Psoas muscle (tissue), 7 donors: ENCODE measurements at regions not wholly inside any gene's neighbourhood (a gene's known extent, or its start where the extent isn't known, plus 50 kb on each side); places are given as distances from the start of the nearest gene placed in this dataset.

Source experiments
- ATAC-seq, 4 donors: fragments of 200-7000 bp; cut with Tn5 transposase; one replicate each; pipeline ENCODE4 v1.9.1; 2020; ENCODE audit warnings: moderate library complexity in 3 of 4, mild to moderate bottlenecking in 2 of 4
- DNase-seq, 2 donors: peaks; one replicate each; pipeline ENCODE4 v3.0.0-alpha.2; 2020
- H3K27ac ChIP-seq: fragments of 200-600 bp; one replicate; pipeline ENCODE4 v1.8.0; 2022
- H3K27me3 ChIP-seq, 3 donors: fragments of 200-600 bp in 1 of 3; one replicate each; pipeline versions ENCODE4 v1.6.1 to v1.8.0; 2013 to 2022; ENCODE audit warnings: low read length in 2 of 3, mild to moderate bottlenecking in 2 of 3, moderate library complexity in 1 of 3; ENCODE audit not compliant: insufficient read depth in 3 of 3
- H3K36me3 ChIP-seq, 2 donors: fragments of 200-600 bp in 1 of 2; one replicate each; pipeline versions ENCODE4 v1.6.1 to v1.8.0; 2013 to 2022; ENCODE audit warnings: low read depth in 1 of 2, mild to moderate bottlenecking in 1 of 2, moderate library complexity in 1 of 2; ENCODE audit not compliant: insufficient read depth in 1 of 2
- H3K4me1 ChIP-seq: fragments of 200-600 bp; one replicate; pipeline ENCODE4 v1.8.0; 2022
- H3K4me3 ChIP-seq: fragments of 200-600 bp; one replicate; pipeline ENCODE4 v1.8.0; 2022; ENCODE audit warnings: mild to moderate bottlenecking
- H3K9me3 ChIP-seq: fragments of 200-600 bp; one replicate; pipeline ENCODE4 v1.8.0; 2022
- WGBS, 3 donors: extraction: QIAGEN DNeasy Blood & Tissue Kit; methylation state at CpG; one replicate each; pipeline versions ENCODE4 v1.1.6 to v1.1.7; 2013; 5-methylcytosine and 5-hydroxymethylcytosine counted together
- intact Hi-C, 2 donors: fragments of 100-400 bp; cut with DNase I; formaldehyde crosslinking; loops; one replicate each; pipeline versions ENCODE4 v1.11.0 to v1.14.2; 2022
- TF ChIP-seq, protein P1 (sequence below): fragments of 200-600 bp; IDR thresholded peaks from one replicate; pipeline ENCODE4 v1.8.0; 2022; ENCODE audit warnings: antibody characterized with exemption
- donor health status: healthy with polysubstance abuse.
- donor health status: DM: no; HTN: no; CAD: no; lungs with moderate emphysema.
- donor health status: Bipolar disorder and iron deficiency.
- donor health status: healthy.
- donor health status: DM: yes; HTN: yes; CAD: no.
- donor health status: DM: no; HTN: no; CAD: no.
- donor health status: DM: yes; HTN: yes; CAD: no.

DNA sequence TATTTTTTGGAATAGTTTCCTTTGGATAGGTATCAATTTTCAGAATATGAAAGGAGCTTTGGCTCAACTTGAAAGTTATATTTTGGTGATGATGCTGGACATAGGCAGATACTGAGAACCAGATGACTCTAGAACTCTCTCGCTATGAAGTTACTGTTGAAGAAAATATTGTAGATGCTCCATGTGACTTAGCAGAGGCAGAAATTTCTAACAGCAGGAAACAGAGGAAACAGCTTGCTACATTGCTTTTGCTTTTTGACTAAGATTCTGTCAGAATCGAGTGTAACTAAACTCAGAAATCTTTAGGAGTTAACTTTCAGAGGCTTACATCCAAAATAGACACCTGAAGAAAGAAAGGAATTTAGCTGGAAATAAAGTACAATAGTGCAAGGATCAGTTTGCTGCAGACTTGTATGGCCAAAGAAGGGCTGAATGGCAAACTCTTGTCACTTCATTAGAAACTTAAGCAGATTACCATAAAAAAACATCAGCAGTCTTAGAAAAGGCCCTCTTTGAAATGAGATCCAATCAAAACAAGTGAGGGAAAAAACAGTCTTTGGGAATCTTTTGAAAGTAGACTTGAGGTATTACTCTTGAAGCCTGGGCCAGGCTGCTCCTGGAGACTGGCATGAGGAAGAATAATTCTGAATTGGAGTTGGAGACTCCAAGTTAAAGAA, 911.8 kb downstream of the FSCB start:
- 67 to 76% (median 74%) methylated on average over 2 of the region's 2 CpGs for WGBS, 3 donors
- TF ChIP-seq, protein P1, sequence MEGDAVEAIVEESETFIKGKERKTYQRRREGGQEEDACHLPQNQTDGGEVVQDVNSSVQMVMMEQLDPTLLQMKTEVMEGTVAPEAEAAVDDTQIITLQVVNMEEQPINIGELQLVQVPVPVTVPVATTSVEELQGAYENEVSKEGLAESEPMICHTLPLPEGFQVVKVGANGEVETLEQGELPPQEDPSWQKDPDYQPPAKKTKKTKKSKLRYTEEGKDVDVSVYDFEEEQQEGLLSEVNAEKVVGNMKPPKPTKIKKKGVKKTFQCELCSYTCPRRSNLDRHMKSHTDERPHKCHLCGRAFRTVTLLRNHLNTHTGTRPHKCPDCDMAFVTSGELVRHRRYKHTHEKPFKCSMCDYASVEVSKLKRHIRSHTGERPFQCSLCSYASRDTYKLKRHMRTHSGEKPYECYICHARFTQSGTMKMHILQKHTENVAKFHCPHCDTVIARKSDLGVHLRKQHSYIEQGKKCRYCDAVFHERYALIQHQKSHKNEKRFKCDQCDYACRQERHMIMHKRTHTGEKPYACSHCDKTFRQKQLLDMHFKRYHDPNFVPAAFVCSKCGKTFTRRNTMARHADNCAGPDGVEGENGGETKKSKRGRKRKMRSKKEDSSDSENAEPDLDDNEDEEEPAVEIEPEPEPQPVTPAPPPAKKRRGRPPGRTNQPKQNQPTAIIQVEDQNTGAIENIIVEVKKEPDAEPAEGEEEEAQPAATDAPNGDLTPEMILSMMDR: no peak
- intact Hi-C loops: no loop called here
- no peak for ATAC-seq
- H3K27ac ChIP-seq: no peak overlapping the region
- H3K9me3 ChIP-seq: no peaks in the 10 kb centered on the region
- DNase-seq: no peak
- no peaks in the 10 kb centered on the region for H3K36me3 ChIP-seq
- H3K4me3 ChIP-seq: no peak overlapping the region
- no peaks in the 10 kb centered on the region for H3K27me3 ChIP-seq
- no peaks in the 10 kb centered on the region for H3K4me1 ChIP-seq

GRCh38 chr14:43591776-43592175, 915.3 kb downstream of the FSCB start:
- H3K27me3 ChIP-seq: no peaks in the 10 kb centered on the region
- no peak overlapping the region for H3K4me3 ChIP-seq
- DNase-seq (no peak), ATAC-seq (no peak)
- WGBS, 3 donors: 38 to 58% (median 40%) methylated on average over 3 of the region's 3 CpGs
- no peak overlapping the region for H3K27ac ChIP-seq
- intact Hi-C loops: no loop called here
- TF ChIP-seq, protein P1: no peak
- H3K4me1 ChIP-seq: no peaks in the 10 kb centered on the region
- H3K36me3 ChIP-seq: no peaks in the 10 kb centered on the region
- H3K9me3 ChIP-seq: no peaks in the 10 kb centered on the region

- TF ChIP-seq, protein P1: no peak
- 46 to 56% (median 53%) methylated on average over 3 of the region's 3 CpGs for WGBS, 3 donors
- ATAC-seq (no peak), DNase-seq (no peak)
- Histone ChIP-seq H3K27me3 (no peaks in the 10 kb centered on the region), H3K4me1 (no peaks in the 10 kb centered on the region), H3K9me3 (no peaks in the 10 kb centered on the region), H3K4me3 (no peak overlapping the region), H3K36me3 (no peaks in the 10 kb centered on the region), H3K27ac (no peak overlapping the region)
- intact Hi-C loops: no loop called here
These were observed 919.9 kb downstream of the FSCB start for GRCh38 chr14:43587183-43587582.

GRCh38 chr14:43579671-43580070, 927.4 kb downstream of the FSCB start:
- TF ChIP-seq, protein P1: no peak
- Histone ChIP-seq H3K4me3 (no peak overlapping the region), H3K4me1 (no peaks in the 10 kb centered on the region), H3K9me3 (peaks cover 7% of the 10 kb centered on the region), H3K36me3 (no peaks in the 10 kb centered on the region), H3K27ac (no peak overlapping the region), H3K27me3 (no peaks in the 10 kb centered on the region)
- WGBS, 3 donors: 61 to 75% (median 68%) methylated on average over 2 of the region's 2 CpGs
- no peak for DNase-seq
- intact Hi-C loops: loop anchor here in 1 of 2 donors (1.0 kb wide), 1 partner anchor 48 kb away; no protein-coding TSS in a partner anchor
- ATAC-seq: no peak

GRCh38 chr14:43568022-43568421, 939.1 kb downstream of the FSCB start:
- intact Hi-C loops: no loop called here
- no peak overlapping the region for H3K4me3 ChIP-seq
- WGBS, 3 donors: 30 to 50% (median 39%) methylated on average over 1 of the region's 1 CpG

More at GRCh38 chr14:43568022-43568421, 939.1 kb downstream of the FSCB start:
- Histone ChIP-seq H3K9me3 (no peaks in the 10 kb centered on the region), H3K27ac (no peak overlapping the region), H3K36me3 (no peaks in the 10 kb centered on the region), H3K27me3 (no peaks in the 10 kb centered on the region), H3K4me1 (no peaks in the 10 kb centered on the region)
- TF ChIP-seq, protein P1: no peak
- ATAC-seq (no peak), DNase-seq (no peak)
